ENCODE measurements at regions not wholly inside any gene's neighbourhood (a gene's known extent, or its start where the extent isn't known, plus 50 kb on each side); places are given as distances from the start of the nearest gene placed in this dataset.

DNA sequence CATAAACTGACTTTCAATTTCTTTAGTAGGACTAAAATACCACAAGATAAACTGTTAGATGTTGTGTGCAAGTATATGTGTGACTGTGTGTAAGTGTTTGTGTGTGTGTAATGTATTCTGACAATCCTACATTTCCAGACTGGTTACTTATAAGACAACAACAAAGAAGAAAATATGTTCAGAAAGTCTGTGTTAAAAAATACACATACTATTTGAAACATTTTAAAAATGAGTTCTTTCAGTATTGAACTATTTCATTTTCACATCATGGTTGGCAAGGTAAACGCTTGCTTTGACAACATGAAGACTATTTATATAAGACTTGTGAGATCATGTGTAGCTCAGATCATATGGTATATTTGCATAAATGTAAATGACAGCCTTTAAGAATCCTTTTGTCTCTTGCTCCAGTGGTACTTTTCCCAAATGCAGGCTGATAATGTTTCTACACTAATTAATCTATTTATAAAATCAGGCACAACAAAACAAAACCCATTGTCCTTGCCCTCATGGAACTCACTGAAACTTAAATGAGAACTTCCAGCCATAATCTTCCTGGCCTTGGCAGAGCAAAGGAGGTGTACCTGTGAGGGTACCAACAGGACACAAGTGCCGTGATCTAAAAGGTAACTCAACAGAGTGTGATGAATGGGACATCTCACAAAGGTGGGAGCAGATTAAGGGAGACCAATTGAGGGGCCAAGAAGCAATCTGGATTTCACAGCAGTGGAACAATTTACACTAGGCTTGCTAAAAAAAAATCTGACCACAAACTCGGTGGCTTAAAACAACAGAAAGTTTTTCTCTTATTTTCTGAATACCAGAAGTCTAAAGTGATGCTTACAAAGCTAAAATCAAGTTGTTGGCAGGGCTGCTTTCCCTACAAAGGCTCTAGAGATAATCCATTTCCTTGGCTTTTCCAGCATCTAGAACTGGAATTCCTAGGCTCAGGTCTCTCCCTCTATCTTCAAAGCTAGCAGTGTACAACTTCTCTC, 349.0 kb downstream of the TBC1D4 start:
- Histone ChIP-seq H3K79me2 (ENCODE audit: insufficient read depth, low read length) (no peaks in the 10 kb centered on the region), H3K27ac (ENCODE audit: low read depth, low read length) (no peak overlapping the region), H3K9me2 (replicated peaks; ENCODE audit: insufficient read depth, low read length) (no peaks in the 10 kb centered on the region), H2AFZ (ENCODE audit: low read depth, low read length, severe bottlenecking) (no peak overlapping the region), H4K20me1 (ENCODE audit: low read depth, low read length) (no peaks in the 10 kb centered on the region), H3K4me2 (ENCODE audit: low read depth, low read length, poor library complexity, severe bottlenecking) (no peak overlapping the region), H3K9ac (ENCODE audit: low read length) (no peak overlapping the region), H3K4me3 (ENCODE audit: insufficient read depth, low read length, poor library complexity, severe bottlenecking) (no peak overlapping the region), H3K9me3 (ENCODE audit: insufficient read depth, low read length) (no peaks in the 10 kb centered on the region), H3K27me3 (ENCODE audit: low read length) (no peaks in the 10 kb centered on the region), H3K36me3 (ENCODE audit: low read length) (no peaks in the 10 kb centered on the region), H3F3A (ENCODE audit: insufficient read depth) (no peaks in the 10 kb centered on the region)
- TF ChIP-seq EZH2phosphoT487 (conservative IDR thresholded peaks at IDR 0.05; ENCODE audit: low read length) = no peak
- TF ChIP-seq, protein P1, sequence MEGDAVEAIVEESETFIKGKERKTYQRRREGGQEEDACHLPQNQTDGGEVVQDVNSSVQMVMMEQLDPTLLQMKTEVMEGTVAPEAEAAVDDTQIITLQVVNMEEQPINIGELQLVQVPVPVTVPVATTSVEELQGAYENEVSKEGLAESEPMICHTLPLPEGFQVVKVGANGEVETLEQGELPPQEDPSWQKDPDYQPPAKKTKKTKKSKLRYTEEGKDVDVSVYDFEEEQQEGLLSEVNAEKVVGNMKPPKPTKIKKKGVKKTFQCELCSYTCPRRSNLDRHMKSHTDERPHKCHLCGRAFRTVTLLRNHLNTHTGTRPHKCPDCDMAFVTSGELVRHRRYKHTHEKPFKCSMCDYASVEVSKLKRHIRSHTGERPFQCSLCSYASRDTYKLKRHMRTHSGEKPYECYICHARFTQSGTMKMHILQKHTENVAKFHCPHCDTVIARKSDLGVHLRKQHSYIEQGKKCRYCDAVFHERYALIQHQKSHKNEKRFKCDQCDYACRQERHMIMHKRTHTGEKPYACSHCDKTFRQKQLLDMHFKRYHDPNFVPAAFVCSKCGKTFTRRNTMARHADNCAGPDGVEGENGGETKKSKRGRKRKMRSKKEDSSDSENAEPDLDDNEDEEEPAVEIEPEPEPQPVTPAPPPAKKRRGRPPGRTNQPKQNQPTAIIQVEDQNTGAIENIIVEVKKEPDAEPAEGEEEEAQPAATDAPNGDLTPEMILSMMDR (IDR thresholded peaks at IDR 0.05; ENCODE audit: insufficient read depth, low read length, poor library complexity, severe bottlenecking) = no peak

DNA sequence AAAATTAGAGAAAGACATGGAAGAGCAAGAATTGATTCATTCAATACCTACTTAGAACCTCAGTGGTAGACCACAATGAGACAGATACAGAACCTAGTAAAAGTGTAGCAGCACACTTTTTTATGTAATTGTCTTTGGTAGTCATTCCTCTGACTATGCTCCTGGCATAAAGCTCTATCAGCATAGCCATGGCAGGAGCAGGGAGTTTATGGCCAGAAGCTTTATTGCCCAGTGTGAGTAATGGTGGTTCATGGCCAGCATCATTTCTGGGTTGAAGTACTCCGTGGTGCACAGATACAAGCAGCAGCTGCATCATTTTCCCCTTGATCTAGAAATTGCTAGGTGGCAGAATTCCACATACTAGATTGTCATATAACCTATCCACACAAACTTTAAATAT, 352.6 kb downstream of the TBC1D4 start:
- Histone ChIP-seq H3K4me3 (ENCODE audit: insufficient read depth, low read length, poor library complexity, severe bottlenecking) (no peak overlapping the region), H3K27ac (ENCODE audit: low read depth, low read length) (no peak overlapping the region), H3K79me2 (ENCODE audit: insufficient read depth, low read length) (no peaks in the 10 kb centered on the region), H3K9ac (ENCODE audit: low read length) (no peak overlapping the region), H3F3A (ENCODE audit: insufficient read depth) (no peaks in the 10 kb centered on the region), H3K9me2 (replicated peaks; ENCODE audit: insufficient read depth, low read length) (no peaks in the 10 kb centered on the region), H3K27me3 (ENCODE audit: low read length) (0 out of 2 replicates have a peak, but pooled peaks cover 2% of the 10 kb centered on the region), H2AFZ (ENCODE audit: low read depth, low read length, severe bottlenecking) (no peak overlapping the region), H3K4me2 (ENCODE audit: low read depth, low read length, poor library complexity, severe bottlenecking) (no peak overlapping the region), H4K20me1 (ENCODE audit: low read depth, low read length) (no peaks in the 10 kb centered on the region), H3K36me3 (ENCODE audit: low read length) (no peaks in the 10 kb centered on the region), H3K9me3 (ENCODE audit: insufficient read depth, low read length) (no peaks in the 10 kb centered on the region)
- TF ChIP-seq, protein P1 (IDR thresholded peaks at IDR 0.05; ENCODE audit: insufficient read depth, low read length, poor library complexity, severe bottlenecking) = no peak
- TF ChIP-seq EZH2phosphoT487 (conservative IDR thresholded peaks at IDR 0.05; ENCODE audit: low read length) = no peak

DNA sequence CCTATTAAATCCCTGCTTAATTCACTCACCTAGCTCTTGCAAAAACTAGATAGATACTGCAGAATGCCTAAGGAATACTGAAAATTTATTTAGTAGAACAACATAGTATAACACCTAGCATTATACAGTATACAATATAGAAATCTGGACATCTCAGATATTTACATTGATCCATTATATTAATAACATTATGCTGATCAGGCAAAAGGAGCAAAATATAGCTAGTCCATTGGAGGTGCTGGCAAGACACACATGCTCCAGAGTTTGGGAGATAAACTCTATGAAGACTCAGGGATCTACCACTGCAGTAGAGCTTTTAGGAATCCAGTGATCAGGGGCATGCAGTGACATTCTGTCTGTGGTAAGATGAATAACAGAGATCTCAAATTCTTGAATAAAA, 357.6 kb downstream of the TBC1D4 start:
- H3K36me3 ChIP-seq (ENCODE audit: low read length) = no peaks in the 10 kb centered on the region
- H3K9me2 ChIP-seq (replicated peaks; ENCODE audit: insufficient read depth, low read length) = no peaks in the 10 kb centered on the region
- no peak overlapping the region for H3K4me2 ChIP-seq (ENCODE audit: low read depth, low read length, poor library complexity, severe bottlenecking)
- H3K79me2 ChIP-seq (ENCODE audit: insufficient read depth, low read length) = no peaks in the 10 kb centered on the region
- H3K27ac ChIP-seq (ENCODE audit: low read depth, low read length) = no peak overlapping the region
- H4K20me1 ChIP-seq (ENCODE audit: low read depth, low read length) = no peaks in the 10 kb centered on the region
- H2AFZ ChIP-seq (ENCODE audit: low read depth, low read length, severe bottlenecking) = no peak overlapping the region
- no peaks in the 10 kb centered on the region for H3F3A ChIP-seq (ENCODE audit: insufficient read depth)
- H3K27me3 ChIP-seq (ENCODE audit: low read length) = 0 out of 2 replicates have a peak, but pooled peaks cover 2% of the 10 kb centered on the region
- TF ChIP-seq, protein P1 (IDR thresholded peaks at IDR 0.05; ENCODE audit: insufficient read depth, low read length, poor library complexity, severe bottlenecking) = no peak
- no peak for TF ChIP-seq EZH2phosphoT487 (conservative IDR thresholded peaks at IDR 0.05; ENCODE audit: low read length)
- H3K9ac ChIP-seq (ENCODE audit: low read length) = no peak overlapping the region
- H3K4me3 ChIP-seq (ENCODE audit: insufficient read depth, low read length, poor library complexity, severe bottlenecking) = no peak overlapping the region
- no peaks in the 10 kb centered on the region for H3K9me3 ChIP-seq (ENCODE audit: insufficient read depth, low read length)

Measured in SU-DHL-6 (cell line).